Skeletal muscle satellite cell (primary cell): ENCODE measurements at regions not wholly inside any gene's neighbourhood (a gene's known extent, or its start where the extent isn't known, plus 50 kb on each side); places are given as distances from the start of the nearest gene placed in this dataset.

Experiments
- H3K27me3 ChIP-seq: 2 replicates; pipeline ENCODE4 v1.7.0; 2013; ENCODE audit warnings: low read length; ENCODE audit not compliant: control insufficient read depth, insufficient read depth
- H3K36me3 ChIP-seq: 2 replicates; pipeline ENCODE4 v1.7.0; 2013; ENCODE audit warnings: mild to moderate bottlenecking, control low read depth, low read length; ENCODE audit not compliant: insufficient read depth
- H3K4me1 ChIP-seq: 2 replicates; pipeline ENCODE4 v1.7.0; 2013; ENCODE audit warnings: low read length; ENCODE audit not compliant: control insufficient read depth, insufficient read depth
- H3K4me2 ChIP-seq: 2 replicates; pipeline ENCODE4 v1.7.0; 2013; ENCODE audit warnings: mild to moderate bottlenecking, low read length
- H3K4me3 ChIP-seq: 2 replicates; pipeline ENCODE4 v1.7.0; 2013; ENCODE audit warnings: low read length
- H3K9ac ChIP-seq: 2 replicates; pipeline ENCODE4 v1.7.0; 2013; ENCODE audit warnings: mild to moderate bottlenecking, low read depth, low read length, moderate library complexity
- H3K9me3 ChIP-seq: replicated peaks from 2 replicates; pipeline ENCODE4 v1.7.0; 2013; ENCODE audit warnings: mild to moderate bottlenecking, control low read depth, low read length

DNA sequence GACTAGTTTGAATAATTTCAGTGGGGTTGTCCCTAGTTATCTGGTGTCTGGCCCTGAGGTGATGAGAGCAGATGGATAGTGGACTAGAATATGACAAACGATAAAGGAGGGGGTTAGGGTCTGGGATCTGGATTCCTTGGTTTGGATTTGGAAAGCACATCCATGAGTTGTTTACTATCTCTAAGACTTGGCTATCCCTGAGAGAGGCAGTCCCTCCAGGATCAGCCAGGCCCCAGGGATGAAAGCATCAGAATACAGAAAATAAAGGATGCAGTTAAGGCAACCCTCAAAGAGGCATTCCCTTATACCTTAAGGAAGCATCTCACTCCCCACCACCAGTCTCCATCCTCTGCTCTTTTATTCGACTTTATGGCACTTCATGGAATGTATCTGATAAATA lies 230.7 kb downstream of the NHLRC3 start:
- no peak overlapping the region for H3K4me2 ChIP-seq
- H3K4me1 ChIP-seq = no peaks in the 10 kb centered on the region
- H3K27me3 ChIP-seq = no peaks in the 10 kb centered on the region
- H3K9me3 ChIP-seq = no peaks in the 10 kb centered on the region
- H3K4me3 ChIP-seq = no peak overlapping the region
- no peak overlapping the region for H3K9ac ChIP-seq
- H3K36me3 ChIP-seq = no peaks in the 10 kb centered on the region

GRCh38 chr13:39269411-39269810 lies 231.2 kb downstream of the NHLRC3 start:
- Histone ChIP-seq H3K4me2 (no peak overlapping the region), H3K9me3 (no peaks in the 10 kb centered on the region), H3K27me3 (no peaks in the 10 kb centered on the region)

DNA sequence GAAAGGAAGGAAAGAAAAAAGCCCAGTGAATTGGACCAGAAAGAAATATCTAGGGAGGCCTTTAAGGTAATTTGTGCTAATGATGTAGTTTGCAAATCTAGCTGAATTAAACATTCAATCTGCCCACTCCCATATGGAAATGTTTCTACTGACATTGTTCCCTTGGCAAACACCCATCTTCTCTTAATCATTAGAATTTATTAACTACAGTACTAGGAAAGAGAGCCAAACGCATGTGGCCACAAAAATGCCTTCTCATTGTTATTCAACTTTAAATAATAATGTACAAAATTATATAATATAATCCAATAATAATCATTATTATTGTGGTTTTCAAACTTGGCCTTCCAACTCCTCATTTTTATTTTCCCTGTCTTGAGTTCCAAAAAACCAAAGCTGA lies 234.7 kb downstream of the NHLRC3 start:
- Histone ChIP-seq H3K4me2 (no peak overlapping the region), H3K36me3 (no peaks in the 10 kb centered on the region), H3K9me3 (no peaks in the 10 kb centered on the region), H3K9ac (no peak overlapping the region), H3K4me1 (no peaks in the 10 kb centered on the region), H3K4me3 (no peak overlapping the region), H3K27me3 (no peaks in the 10 kb centered on the region)

More at GRCh38 chr13:39269411-39269810, 231.2 kb downstream of the NHLRC3 start:
- H3K4me1 ChIP-seq = no peaks in the 10 kb centered on the region
- H3K9ac ChIP-seq = no peak overlapping the region
- H3K36me3 ChIP-seq = no peaks in the 10 kb centered on the region
- H3K4me3 ChIP-seq = no peak overlapping the region

DNA sequence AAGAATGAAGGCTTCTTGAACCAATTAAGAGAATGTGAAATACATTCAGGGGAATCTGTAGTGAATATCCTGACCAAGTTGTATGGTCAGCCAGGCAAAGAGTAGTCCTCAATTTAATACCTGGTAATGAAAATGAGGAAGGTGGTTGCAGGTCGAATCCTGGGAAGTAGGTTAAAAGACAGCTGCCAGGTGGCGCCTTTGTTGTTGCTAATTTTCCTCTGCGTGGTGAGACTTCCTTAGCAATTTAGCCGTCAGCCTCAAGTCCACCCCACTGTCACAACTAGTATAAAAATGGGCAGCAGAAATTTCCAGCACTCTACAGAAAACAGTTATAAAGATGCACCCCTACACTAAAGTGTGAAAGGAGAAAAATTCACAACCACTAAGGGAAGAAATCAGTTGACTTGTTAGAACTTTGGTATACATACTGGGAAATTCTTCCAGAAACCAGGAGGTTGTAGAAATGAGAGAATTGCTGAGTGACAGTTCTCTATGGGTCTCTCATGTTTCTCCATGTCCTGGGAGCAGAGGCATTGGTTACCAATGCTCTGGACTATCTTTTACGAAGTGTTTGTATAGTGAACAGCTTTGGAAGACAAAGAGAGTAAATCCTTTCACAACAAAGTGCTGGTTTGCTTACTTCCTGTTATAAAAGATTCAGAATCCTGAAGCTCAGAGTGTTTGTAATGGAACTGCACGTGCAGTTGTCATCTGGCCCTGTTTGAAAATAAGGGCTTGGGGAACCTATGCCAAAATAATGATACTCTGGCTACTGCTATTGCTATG lies 235.9 kb downstream of the NHLRC3 start:
- H3K4me2 ChIP-seq = no peak overlapping the region
- H3K27me3 ChIP-seq = no peaks in the 10 kb centered on the region
- H3K9me3 ChIP-seq = no peaks in the 10 kb centered on the region
- H3K4me1 ChIP-seq = no peaks in the 10 kb centered on the region
- no peak overlapping the region for H3K9ac ChIP-seq
- no peaks in the 10 kb centered on the region for H3K36me3 ChIP-seq
- H3K4me3 ChIP-seq = no peak overlapping the region

- H3K36me3 ChIP-seq = no peaks in the 10 kb centered on the region
- no peak overlapping the region for H3K4me2 ChIP-seq
- no peak overlapping the region for H3K4me3 ChIP-seq
- H3K27me3 ChIP-seq = no peaks in the 10 kb centered on the region
- no peaks in the 10 kb centered on the region for H3K4me1 ChIP-seq
- H3K9ac ChIP-seq = no peak overlapping the region
- no peaks in the 10 kb centered on the region for H3K9me3 ChIP-seq
Measured at GRCh38 chr13:39274739-39275325, 236.6 kb downstream of the NHLRC3 start.

DNA sequence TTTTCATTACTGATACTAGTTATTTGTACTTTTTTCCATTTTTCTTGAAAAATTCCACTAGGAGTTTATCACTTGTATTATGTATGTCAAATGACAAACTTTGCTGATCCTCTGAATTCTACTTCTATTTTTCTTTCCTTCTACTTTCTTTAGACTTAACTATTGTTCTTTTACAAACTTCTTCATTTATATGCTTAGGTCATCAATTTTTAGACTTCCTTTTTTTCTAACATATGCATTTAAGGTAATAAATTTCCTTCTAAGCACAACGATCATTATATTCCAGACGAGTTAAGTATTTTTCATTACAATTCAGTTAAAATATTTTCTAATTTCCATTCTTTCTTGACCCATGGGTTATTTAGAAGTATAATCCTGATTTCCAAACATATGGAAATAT lies 240.8 kb downstream of the NHLRC3 start:
- no peak overlapping the region for H3K4me2 ChIP-seq
- H3K36me3 ChIP-seq = no peaks in the 10 kb centered on the region
- H3K4me1 ChIP-seq = no peaks in the 10 kb centered on the region
- H3K4me3 ChIP-seq = no peak overlapping the region
- H3K9me3 ChIP-seq = no peaks in the 10 kb centered on the region
- H3K9ac ChIP-seq = no peak overlapping the region
- no peaks in the 10 kb centered on the region for H3K27me3 ChIP-seq

- H3K4me1 ChIP-seq = no peaks in the 10 kb centered on the region
- no peak overlapping the region for H3K4me2 ChIP-seq
- H3K27me3 ChIP-seq = no peaks in the 10 kb centered on the region
- H3K9ac ChIP-seq = no peak overlapping the region
- no peaks in the 10 kb centered on the region for H3K36me3 ChIP-seq
- no peak overlapping the region for H3K4me3 ChIP-seq
- no peaks in the 10 kb centered on the region for H3K9me3 ChIP-seq
Measured at GRCh38 chr13:39281539-39282150, 243.4 kb downstream of the NHLRC3 start.

GRCh38 chr13:39282400-39282972 lies 244.2 kb downstream of the NHLRC3 start:
- Histone ChIP-seq H3K36me3 (no peaks in the 10 kb centered on the region), H3K4me1 (no peaks in the 10 kb centered on the region), H3K27me3 (no peaks in the 10 kb centered on the region), H3K9me3 (no peaks in the 10 kb centered on the region), H3K9ac (no peak overlapping the region), H3K4me2 (no peak overlapping the region), H3K4me3 (no peak overlapping the region)

- Histone ChIP-seq H3K36me3 (no peaks in the 10 kb centered on the region), H3K9me3 (no peaks in the 10 kb centered on the region), H3K27me3 (no peaks in the 10 kb centered on the region), H3K4me3 (no peak overlapping the region), H3K4me2 (no peak overlapping the region), H3K9ac (no peak overlapping the region), H3K4me1 (no peaks in the 10 kb centered on the region)
Measured at GRCh38 chr13:39283072-39283471, 244.8 kb downstream of the NHLRC3 start.

- Histone ChIP-seq H3K27me3 (no peaks in the 10 kb centered on the region), H3K4me3 (no peak overlapping the region), H3K36me3 (no peaks in the 10 kb centered on the region), H3K4me2 (no peak overlapping the region), H3K4me1 (no peaks in the 10 kb centered on the region), H3K9me3 (no peaks in the 10 kb centered on the region), H3K9ac (no peak overlapping the region)
Measured at GRCh38 chr13:39284801-39285388, 246.6 kb downstream of the NHLRC3 start.
